GM04504 (cell line): ENCODE measurements at regions not wholly inside any gene's neighbourhood (a gene's known extent, or its start where the extent isn't known, plus 50 kb on each side); places are given as distances from the start of the nearest gene placed in this dataset.

ENCODE experiments used
- DNase-seq: peaks from one replicate; pipeline ENCODE4 v3.0.0-alpha.2; 2012; ENCODE audit warnings: low read depth

DNA sequence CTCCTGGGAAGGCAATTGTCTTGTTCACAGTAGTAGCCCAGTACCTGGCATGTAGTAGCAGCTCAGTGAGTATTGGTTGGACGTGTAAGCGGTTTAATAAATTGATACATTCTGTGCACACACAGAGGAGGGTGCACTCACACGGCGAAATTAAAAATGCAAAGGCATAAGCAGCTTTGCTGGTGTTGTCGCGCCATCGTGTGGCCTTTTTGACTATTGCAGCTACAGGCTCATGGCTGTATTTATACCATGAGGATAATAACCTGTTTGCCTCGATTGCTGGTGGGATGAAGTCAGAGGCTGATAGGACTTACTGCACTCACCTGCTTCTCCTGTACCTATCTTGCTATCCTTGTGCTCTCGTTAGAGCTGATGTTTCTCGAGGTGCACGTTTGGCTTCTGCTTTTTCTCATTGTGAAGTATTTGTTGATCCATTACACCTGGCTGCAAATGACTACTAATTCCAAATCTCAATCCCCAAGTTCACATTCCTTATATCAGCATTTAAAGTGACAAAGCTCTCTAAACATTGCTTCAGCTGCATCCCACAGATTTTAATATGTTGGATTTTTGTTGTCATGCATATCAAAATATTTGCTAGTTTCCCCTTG lies 61.5 kb downstream of the TBXT start:
- DNase-seq = peak; percentile 12

DNA sequence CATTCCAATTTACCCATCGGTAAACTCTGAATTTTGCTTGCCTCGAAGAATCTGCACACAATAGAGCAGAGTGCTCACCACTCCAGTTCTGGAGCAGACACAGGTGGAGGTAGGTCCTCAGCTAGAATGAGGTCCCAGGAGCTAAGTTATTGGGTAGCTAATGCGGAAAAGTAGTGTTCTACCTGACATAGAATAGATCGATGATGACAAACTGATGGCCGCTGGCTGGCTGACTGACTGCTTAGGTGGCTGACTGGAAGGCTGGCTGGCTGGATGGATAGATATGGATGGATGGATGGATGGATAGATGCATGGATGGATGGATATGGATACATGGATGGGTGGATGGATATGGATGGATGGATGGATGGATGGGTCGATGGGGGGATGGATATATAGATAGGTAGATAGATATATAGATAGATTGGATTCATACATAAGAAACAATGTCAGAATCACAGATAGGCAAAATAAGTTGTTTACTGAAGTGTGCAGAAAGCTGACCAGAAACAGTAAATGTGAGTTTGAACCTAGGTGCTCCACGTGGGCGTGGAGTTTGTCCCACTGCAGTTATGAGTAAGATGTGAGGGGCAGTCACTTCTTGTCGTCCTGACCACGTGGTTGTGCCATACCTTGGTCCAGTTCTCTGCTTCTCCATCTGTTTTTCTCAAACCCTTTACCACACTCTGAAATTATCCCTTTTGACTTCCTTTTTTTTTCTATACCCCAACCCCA lies 62.1 kb downstream of the TBXT start:
- no peak for DNase-seq

DNA sequence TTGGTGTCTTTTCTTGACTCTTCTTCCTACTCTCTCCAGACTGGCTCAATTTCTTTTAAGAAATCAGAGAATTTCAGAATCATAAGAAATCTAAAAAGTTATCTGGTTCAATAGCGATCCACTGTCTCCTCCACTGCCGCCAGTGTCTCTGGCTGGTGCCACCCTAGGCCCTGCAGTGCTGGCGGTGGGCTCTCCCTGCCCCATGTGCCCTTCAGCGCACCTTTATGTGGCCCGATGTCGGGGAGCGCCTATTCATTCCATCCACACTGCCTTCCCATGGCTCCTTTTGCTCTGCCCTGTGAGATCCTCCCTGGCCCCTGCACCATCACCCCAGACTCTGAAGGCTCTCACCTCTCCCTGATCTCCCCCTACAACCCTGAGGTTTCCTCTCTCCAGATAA lies 62.8 kb downstream of the TBXT start:
- DNase-seq = no peak

DNA sequence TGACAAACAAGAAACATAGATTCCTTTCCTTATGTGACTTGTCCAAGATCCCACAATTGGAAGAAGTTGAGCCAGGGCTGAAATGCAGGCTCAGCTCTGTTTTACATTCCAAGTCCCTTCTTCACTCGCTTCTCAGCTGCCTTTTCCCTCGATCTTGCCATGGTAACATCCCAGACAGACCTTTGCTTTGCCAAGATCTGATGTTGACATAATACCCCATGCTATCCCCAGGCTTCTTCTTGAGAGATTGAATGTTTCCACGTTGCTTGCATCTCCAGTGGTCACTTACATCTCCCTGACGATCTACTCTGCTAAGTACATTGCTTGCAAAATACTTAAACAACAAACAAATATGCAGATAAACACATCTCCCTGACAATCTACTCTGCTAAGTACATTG lies 63.5 kb downstream of the TBXT start:
- DNase-seq = no peak

DNA sequence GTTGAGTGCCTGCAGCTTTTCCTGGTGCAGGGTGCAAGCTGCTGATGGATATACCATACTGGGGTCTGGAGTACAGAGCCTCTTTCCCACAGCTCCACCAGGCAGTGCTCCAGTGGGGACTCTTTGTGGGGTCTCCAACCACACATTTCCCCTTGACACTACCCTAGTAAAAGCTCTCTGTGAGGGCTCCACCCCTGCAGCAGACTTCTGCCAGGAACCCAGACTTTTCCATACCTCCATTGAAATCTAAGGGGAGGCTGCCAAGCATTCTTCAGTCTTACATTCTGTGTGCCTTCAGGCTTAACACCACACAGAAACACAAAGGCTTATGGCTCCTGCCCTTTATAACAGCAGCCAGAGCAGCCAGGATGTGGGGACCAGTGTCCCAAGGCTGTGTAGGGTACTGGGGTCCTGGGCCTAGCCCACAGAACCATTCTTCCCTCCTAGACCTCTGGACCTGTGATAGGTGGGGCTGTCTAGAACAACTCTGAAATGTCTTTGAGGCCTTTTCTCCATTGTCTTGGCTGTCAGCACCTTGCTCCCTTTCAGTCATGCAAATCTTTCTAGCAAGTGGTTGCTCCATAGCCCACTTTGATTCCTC lies 65.7 kb downstream of the TBXT start:
- DNase-seq = no peak

DNA sequence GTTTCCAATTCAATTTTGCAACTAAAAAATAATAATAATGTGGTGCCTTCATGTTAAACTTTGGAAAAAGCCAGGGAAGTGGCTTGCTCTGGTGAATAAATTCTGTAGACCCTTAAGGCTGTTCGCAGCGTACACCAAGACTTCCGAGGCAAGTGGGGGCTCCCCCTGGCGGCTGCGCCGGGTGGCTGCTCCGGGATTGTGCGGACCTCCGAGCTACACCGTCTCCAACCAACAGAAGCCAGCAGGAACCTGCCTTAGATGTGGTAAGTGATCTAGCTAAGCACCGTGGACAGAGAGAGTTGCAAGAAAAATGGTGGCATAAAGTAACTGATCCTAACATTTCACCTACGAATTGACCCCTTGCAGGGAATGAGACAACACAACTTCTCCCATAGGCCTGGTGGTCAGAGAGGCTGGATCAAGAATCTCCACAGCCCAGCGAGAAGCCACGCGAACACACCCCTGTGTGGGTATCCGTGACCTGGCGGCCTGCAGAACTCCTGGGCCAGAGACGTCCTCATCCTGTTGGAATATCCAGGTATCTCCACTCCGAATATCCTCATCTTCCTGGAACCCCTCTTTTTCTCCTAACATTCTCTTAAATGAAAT lies 69.6 kb downstream of the TBXT start:
- DNase-seq = no peak

DNA sequence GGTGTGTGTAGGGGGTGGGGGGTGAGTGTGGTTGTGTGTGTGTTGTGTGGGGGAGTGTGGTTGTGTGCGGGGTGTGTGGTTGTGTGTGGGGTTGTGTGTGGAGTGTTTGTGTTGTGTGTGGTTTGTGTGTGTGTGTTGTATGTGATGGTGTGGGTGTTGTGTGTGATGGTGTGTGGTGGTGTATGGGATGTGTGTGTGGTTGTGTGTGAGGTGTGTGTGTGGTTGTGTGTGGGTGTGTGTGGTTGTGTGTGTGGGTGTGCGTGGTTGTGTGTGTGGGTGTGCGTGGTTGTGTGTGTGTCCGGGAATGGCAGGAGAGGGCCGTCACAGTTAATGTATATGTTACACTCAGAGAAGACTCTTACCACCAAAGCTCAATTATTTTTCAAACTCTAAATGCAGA lies 79.8 kb downstream of the TBXT start:
- DNase-seq = no peak

DNA sequence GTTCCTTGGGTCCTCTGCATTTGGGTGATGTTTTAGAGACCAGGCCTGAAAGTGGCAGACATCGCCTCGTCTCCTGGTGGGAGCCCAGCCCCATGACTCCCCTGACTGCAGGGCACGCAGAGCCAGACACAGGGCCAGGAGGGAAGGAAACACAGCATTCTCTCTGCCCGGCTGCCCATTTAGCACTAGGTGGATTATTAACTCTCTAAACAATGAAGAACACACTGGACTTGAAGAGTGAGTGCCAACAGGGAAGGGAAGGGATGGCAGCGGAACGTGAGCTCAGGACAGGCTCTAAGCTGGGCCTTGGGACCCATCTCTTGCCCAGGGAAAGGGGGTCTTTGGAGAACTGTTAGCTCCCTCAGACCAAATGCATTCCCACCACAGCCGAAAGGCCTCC lies 80.4 kb downstream of the TBXT start:
- DNase-seq = no peak

DNA sequence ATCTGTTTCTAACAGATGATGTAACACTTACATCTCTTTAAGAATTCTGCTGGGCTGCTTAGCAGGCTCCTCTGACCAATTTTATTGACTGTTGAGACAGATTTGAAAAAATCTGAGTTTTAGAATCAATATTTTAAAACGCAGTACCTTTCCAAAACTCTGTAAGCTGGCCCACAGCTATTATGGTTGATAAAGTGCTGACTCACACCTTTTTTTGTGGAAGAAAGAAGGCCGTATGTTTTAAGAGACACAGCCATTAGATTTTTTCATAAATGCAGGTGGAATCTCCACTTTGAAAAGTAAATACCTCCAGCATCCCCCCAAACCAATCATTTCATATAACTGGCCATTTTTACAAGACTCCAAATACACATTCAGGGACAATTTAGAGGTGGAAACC lies 82.2 kb downstream of the TBXT start:
- no peak for DNase-seq

DNA sequence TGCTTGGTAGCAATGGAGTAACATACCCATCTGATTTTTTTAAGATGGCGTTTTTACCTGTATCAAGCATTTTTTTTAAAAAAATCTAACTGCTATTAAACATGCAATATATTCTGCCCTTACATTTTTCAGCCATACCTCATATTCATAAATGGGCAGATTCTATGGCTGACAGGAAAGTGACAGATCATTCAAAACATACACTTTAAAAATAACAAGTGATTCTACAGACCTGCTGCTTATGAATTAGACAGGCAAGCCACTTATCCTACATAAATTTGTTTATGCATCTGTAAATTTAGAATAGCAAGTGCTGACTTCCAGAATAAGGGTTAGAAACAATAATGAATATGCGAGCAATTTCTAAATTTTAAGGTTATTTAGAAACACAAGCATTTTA lies 82.7 kb downstream of the TBXT start:
- no peak for DNase-seq

DNA sequence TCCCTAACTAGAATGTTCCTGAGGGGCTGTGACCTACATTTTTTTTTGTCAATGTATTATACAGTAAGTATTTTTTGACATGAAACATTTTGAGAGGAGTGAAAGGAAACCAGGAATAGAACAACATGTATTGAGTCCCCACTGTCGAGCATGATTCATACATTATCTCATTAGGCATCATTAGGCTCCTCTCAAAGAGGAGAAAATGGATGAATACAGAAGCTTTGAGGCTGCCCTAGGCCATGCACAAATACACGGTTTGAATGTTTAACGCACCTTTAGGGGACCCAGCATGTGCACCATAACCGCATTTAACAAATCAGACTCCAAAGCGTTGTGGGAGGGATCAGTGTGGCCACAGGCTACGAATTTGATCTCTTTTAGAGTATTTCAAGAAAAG lies 87.8 kb downstream of the TBXT start:
- no peak for DNase-seq

DNA sequence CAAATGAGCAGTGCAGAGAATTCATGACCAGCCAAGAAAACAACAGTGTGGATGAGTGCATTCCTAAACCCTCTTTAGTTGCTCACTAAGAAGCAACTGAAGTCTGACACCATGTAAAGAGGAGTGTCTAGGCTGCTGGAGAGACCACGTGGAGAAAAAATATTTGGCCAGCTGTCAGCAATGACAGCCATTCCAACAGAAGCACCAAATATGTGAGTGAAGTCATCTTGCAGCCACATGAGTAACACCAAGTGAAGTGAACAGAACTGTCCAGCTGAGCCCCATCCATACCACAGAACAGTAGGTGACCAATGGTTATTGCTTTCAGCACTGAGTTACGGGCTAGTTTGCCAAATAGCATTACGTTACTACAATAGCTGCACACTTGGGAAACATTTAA lies 89.4 kb downstream of the TBXT start:
- peak; percentile 26 for DNase-seq

DNA sequence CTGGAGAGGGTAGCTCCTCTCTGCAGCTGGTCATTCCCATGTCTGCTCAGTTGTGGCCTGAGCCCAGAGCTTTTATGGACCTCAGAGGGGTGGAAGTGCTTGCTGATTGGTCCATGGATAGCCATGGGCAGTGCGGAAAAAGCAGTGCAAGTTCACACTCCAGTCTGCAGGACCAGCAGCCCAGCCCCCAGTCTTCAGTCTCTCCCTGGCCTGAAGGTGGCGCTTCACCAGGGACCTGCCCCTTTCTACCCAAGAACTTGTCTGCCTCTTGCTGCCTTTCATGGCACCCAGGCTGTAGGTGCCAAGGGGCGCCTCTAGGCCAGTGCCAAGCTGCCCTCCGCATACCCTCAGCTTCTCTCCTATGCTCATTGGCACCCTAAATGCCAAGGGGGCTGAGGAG lies 91.0 kb downstream of the TBXT start:
- DNase-seq = no peak

DNA sequence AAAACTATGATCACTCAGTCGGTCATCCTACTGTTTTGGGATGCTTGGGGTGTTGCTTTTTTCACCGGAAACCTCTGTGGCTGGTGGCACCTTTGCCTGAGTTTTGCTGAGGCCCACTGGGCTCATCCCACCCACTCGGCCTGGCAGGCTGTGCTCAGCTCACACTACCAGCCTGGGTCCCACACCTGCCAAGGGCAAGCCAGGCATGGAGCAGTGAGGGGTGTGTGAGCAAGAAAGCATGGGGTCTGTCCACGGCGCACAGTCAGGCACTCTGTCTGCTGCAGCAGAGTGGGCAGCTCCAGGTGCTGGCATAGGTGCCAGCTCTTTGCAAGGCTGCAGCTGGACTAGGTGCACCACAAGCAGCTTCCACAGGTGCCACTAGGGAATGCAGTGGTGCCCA lies 91.7 kb downstream of the TBXT start:
- DNase-seq = no peak

DNA sequence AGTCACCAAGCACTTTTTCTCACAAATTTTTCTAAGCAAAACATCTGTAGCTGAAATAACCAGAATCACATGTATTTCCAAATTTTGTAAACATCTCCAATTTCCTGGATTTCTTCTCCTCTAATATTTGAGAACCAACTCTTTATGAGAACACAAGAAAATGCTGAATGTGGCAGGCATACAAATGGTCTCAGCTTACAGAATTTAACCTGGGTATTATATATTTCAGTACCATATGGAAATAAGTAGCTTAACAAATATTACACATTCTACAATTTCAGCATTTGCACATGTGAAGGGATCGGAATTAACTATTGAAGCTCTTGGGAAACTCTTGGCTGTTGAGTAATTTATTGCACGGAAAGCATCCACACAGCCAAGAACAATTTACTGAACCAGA lies 92.5 kb downstream of the TBXT start:
- no peak for DNase-seq

DNA sequence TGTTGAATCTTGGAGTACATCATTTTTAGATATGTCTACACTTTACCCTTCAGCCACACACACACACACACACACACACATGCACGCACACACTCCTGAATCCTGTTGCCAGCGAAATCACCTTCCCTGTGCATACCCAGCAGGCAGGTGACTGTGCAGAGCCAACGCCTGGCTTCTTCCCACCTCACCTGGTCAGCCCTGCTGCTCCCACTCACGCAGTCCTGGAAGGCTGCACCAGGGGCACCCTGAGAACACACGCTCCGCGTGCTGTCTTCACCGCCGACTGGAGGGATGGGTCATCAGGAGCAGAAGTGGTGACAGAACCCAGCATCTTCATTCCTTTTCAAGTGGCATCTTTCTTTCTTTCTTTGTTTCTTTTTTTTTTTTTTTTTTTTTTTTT lies 94.6 kb downstream of the TBXT start:
- DNase-seq = no peak

DNA sequence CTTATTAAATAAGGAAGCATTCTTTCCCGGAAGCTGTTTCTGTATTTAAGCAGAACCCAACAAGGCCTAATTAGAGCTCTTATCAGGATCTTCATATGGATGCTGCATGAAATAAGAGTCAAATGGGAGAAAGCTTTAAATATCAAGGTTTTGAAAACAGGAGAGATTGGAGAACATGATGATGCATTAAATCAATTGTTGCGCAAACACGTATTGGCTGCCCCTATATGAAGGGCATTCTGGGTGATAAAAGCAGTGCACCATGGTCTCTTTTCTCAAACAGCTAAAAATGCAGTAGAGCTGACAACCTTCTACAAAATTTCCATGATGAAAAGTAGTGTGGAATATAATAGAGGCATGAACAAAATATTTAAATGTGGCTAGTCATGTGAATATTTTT lies 98.9 kb downstream of the TBXT start:
- no peak for DNase-seq

DNA sequence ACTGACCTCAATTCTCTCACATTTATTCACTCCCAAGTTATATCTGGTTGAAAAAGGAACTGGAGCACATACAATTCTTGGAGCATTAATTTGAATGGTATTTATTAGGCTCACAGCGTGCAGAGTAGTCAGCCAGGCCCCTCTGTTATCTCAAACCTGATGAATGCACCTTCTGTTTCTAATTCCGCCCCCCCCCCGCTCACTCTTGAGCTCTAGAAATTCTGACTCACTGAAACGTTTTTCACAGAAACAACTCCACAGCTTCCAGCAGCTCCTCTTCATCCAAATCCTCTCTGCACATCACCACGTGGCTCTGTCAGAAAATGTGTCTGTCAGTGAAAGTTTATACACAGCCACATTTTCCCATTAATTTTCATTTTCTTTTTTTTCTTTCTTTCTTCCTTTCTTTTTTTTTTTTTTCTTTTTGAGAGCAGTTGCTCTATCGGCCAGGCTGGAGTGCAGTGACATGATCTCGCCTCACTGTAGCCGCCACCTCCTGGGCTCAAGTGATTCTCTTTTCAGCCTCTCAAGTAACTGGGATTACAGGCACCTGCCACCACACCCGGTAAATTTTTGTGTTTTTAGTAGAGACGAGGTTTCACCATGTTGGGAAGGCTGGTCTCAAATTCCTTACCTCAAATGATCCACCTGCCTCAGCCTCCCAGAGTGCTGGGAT lies 109.4 kb downstream of the TBXT start:
- no peak for DNase-seq

DNA sequence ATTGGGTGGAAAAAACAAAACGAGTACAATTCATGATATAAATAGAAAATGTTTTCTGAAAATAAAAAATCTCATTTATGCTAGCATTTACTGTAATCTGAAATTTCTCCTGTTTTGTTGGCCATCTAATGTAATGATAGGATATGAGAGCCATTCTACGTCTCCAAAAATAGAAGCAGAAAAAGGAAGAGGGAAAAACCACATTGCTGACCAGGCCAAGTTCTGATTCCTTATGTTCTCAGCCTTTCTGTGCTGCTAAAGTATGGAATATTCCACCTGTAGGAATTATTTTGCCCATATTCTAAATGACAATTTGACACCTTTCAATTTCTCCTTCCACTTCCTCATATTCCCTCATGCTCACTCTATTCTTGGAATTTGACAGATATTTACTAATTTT lies 110.2 kb downstream of the TBXT start:
- DNase-seq = no peak

DNA sequence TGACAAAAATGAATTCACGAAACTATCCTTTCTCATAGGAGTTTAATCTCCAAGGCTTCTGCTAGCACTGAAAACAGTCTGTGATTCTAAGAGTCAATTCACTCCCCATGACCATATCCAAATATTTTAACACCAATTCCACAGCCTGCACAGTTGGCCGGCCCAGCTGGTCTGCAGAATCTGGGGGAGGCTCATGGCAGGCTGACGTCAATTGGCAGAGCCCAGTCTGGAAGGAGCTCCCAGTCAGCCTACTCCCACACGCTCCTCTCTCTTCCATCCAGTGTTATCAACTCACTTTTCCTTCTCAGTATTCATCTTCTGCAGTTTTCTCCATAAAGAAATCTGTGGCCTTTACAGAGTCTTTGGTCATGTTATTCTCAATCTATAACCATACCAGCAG lies 111.0 kb downstream of the TBXT start:
- no peak for DNase-seq

DNA sequence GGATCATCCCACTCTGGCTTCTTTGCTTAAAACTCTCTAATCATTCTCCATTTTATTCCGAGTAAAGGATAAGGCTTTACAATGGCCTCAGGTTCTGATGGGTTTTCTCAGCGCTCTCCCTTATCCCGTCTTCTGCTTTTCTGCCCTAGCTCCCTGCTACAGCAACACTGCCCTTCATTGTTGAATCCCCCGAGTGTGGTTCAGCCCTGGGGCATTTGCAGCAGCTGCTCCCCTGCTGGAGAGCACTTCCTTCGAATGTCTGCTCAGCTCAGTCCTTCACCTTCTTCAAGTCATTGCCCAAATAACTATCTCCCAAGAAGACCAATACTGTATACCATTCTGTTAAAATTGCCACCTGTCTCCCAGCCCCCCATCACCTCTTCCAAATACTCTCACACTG lies 111.8 kb downstream of the TBXT start:
- DNase-seq = no peak

DNA sequence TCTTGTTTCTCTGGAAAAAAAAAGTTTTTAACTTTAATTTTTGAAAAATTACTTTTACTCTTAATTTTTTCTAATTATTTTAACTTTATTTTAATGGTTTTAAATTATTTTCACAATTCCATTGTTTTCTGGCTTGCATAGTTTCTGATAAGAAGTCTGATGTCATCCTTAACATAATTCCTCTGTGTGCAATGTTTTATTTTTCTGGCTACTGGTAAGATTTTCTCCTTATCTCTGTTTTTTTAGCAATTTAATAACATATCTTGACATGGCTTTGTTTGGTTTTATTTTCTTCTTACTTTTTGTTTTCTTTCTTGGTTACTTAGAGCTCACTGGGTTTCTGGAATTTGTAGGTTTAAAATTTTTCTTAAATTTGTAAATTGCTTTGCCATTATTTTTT lies 114.8 kb downstream of the TBXT start:
- no peak for DNase-seq

DNA sequence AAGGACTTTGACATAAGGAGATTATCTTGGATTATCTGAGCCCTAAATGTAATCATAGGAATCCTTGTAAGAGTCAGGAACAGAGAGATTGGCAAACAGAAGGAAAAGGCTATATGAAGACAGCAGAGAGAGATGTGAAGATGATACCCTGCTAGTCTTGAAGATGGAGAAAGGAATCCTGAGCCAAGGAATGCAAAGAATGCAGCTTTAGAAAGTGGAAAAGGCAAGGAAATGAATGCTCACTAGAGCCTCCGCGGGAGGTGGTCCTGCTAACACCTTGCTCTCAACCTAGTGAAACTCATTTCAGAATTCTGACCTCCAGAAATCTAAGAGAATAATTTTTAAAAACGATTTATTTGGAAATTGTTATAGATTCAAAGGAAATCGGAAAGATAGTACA lies 117.1 kb downstream of the TBXT start:
- no peak for DNase-seq
